Fibroblast of skin of scalp (primary cell): ENCODE measurements at regions not wholly inside any gene's neighbourhood (a gene's known extent, or its start where the extent isn't known, plus 50 kb on each side); places are given as distances from the start of the nearest gene placed in this dataset.

Experiments used
- DNase-seq: peaks from one replicate; pipeline ENCODE4 v3.0.0-alpha.2; 2013

DNA sequence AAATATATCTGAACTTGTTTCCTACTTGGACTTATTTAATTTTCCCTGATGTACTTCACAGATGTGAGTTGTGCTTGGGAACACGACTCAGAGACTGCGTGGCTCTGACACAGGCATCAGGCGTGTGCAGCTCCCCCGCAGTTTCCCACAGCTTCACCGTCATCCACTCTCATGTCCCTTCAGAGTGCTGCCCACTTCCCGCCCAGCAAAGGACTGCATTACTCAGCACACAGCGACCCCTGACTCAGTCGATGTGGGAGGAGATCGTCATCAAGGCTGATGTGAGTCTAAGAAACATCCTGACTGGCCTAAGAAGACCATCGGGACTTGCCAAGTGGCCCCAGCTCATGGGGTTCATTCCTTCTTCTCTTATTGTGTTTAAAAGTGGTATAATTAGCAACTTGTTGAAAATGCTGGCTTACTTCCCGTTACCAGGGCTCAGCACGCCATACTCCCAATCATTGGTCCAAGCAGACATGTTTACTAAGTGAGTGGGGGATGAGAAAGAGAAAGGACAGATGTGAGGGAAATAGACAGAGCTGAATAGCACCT, 539.4 kb upstream of the JARID2 start:
- peak; percentile 95 for DNase-seq

DNA sequence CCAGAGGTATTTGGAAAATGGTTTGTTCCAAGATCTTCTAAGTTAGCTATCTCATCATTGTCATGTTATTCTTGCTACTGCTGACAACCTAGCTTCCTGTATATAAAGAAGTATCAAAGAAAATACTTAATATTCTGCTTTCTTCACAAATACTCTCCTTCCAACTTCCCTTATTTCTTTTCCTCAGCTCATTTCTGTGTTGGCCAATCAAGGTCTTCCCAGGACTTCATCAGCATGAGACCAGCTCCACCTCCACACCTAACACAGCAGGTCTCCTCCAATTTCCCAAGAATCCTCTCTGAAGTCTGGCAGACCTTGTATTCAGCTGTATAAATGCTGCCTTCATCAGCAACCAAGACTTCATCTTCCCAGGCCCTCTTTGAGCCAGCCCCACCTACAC, 538.6 kb upstream of the JARID2 start:
- no peak for DNase-seq

DNA sequence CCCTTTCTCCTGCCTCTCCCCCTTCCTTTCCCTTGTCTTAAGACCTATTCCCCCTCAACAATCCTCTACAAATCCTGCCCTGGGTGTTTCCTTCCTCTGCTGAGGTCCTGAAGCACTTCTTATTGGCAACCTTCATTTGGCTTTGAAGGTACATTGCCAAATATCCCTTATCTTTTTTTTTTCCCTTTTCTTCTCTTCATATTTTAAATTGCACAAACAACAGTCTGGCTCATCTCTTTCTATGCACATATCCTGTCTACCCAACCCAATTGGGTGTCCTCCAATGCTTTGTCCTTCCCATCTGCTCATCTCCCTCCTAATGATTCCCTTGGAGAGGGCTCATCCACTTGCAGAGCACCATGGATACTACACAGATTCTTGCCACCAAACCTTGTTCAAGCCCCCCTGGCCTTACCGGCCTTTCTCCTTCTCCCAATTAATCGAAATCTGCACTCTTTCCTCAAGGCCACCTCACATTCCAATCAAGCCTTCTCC, 537.9 kb upstream of the JARID2 start:
- no peak for DNase-seq

DNA sequence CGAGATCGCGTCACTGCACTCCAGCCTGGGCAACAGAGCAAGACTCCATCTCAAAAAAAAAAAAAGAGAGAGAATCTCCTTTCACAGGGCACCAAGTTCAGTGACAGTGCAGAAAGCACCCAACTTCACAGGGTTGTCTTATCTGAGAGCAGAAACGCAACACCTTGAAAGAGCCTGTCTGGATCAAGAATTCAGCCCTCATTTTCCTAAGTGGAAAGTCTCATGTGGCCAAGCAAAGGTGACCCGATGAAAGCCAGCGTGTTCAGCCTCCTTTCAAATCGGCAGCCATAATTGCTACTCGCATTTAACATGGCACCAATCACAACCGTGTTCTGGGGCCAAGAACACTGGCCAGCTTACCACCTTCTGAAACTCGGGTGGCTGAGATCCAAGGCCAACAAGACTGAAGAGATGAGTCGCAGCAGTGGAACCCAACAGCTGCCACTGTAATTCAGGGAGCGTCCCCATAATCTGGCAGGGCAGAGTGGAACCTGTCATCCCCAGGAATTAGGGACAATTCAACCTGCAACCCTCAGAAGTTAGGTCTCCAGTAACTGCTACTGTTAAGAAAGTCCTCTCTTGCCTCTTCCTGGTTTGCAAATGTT, 536.7 kb upstream of the JARID2 start:
- peak; percentile 45 for DNase-seq

DNA sequence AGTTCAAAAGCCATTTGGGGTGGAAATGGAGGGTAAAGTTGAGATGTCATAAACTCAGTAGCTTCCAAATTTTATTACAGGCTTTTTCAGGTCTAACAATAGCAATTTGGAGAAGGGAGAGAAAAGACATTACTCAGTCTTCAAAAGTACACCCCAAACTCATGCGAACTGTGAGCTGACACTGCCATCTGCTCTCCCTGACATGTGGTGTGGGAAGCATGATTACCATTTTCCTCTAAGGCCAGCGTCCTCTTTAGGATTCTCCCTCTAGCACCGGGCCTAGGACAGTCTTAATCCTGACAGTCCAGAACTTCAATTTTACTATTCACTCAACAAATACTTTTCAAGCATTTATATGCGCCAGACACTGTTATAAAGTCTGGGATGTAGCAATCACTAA, 536.0 kb upstream of the JARID2 start:
- DNase-seq, result no peak

DNA sequence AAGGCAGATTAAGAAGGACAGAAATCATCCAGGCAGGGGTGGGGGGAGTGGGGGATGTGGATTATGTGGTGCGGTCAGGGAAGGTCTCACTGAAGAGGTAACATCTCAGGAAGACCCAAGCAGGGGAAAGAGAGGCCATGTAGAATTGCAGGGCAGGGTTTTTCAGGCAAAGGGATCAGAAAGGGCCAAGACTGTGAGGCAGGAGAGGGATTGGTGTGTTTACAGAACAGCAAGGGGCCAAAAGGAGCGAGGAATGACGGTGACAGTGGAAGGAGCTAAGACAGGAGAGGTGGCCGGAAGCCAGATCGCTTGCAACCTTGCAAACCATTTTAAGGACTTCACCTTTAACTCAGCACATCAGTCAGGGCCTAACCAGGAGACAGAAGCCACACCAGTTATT, 535.4 kb upstream of the JARID2 start:
- no peak for DNase-seq

DNA sequence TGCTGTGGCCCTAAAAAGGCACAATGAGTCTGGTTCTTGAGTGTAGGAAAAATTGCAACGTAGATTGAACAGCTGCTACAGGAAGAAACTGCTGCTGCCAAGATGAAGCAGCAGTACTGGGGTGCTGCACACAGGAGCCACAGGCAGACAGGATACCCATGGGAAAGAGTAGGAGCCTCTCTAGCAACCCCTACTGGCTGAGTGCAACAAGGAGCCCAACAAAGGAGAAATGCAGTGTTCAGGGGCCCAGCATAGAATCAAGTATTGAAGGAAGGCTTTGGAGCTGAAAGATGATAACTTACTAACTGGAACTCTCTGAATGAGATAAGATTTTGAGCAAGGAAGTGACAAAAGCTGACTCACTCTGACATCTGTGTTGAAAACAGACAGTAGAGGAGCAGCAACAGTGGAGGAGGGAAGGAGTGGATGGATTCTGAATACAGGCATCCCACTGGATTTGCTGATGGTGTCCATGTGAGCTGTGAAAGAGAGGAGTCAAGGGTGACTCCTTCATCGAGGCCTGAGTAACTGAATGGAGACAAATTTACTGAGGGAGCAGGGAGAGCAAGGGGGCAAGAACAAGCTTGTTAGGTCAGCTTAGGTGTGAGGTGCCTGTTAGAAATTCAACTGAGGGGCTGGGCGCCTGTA, 534.7 kb upstream of the JARID2 start:
- DNase-seq, result peak; percentile 73

DNA sequence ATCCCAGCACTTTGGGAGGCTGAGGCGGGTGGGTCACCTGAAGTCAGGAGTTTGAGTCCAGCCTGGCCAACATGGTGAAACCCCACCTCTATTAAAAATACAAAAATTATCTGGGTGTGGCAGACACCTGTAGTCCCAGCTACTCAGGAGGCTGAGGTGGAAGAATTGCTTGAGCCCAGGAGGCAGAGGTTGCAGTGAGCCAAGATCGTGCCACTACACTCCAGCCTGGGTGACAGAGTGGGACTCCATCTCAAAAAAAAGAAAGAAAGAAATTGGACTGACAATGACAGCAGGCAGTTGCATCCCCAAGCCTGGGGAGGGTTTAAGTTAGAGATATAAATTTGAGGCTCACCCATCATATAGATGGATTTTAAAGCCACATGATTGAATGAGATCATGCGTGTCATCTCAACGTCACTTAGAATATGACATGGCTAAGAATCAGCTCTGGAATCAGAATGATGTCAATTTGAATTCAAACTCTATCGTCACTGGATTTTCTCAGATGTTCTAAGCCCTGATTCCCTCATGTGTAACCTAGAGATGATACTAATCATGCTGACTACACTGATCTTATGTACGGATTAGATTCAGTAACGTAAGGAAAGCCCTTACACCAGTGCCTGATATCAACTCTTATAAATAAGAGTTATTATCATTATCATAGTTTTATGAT, 534.0 kb upstream of the JARID2 start:
- DNase-seq, result no peak

DNA sequence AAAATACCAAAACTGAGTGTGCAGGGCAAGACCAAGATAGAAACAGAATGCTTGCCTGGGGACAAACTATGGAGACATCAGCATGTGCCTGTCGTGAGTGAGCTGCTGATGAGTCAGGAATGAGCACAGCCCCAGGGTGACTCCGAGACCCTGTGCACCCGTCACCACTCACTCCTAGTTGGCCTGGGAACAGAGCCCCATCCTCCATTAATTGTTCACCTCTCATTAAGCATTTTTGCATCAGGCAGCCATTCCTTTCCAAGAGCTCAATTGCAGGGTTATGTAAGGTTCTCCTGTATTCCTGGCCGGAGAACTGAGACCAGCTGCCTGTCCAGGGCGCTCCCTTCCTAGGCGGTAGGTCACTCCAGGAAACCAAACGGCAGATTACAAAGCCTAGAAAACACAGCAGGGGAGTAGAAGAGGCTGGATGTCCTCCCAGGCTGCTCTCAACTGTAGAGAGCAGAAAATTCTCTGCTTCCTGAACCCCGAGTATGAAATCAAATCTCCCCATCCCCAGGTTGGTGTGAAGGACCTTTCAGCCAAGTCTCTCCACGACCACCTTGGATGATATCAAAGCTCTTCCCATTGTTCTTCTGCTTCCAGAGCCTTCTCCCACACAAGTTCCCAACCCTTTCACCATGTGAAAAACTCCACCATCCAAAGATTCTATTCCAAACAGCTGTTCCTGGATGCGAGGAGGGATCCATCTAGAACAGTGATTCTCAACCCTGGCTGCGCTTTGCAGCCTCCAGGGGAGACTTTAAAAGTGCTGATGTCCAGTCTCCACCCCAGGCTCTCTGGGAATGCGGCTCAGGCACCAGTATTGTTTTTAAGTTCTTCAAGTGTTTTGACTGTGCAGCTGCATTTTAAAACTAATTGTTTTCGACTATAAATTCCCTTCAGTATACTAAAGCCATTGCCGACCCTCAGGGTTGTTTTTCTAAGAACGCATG, 532.6 kb upstream of the JARID2 start:
- DNase-seq, result peak; percentile 78

DNA sequence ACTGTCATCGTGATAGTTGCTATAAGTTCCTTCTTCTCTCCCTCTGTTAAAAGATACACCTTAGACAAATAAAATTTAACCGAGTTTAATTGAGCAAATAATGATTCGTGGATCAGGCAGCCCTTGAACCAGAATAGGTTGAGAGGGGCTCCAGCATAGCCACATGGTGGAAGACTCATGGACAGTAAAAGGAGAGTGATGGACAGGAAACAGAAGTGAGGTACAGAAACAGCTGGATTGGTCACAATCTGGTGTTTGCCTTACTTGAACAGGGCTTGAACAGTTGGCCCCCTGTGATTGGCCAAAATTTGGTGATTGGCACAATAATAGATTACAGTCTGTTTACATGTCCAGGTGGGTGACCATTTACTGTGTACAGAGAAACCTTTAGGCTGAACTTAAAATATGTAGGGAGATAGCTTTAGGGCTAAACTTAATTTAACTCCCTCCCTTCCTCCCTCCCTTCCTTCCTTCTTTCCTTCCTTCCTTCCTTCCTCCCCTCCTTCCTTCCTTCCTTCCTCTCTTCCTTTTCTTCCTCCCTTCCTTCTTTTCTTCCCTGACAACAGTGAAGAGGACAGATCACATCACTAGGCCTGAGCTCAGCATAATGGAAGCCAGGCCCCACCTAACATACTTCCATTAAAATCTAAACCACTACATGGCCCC, 531.8 kb upstream of the JARID2 start:
- DNase-seq, result no peak

DNA sequence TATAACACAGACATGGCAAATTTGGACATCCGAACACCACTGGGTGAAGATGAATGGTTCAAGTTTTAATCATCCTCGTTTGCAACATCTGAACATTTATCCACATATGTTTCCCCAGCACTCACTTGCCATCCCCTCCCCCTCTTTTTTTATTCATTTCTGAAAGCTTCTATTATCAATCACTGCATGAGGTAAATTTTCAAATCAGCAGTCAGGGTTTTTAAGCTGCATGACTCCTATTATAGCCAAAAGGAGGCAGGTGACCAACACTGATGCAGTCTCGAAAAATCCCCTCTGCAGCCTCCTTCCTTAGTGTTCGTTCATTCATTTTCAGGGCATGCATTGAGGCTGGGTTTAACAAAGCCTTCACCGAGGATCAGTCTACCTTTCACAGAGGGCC, 530.8 kb upstream of the JARID2 start:
- DNase-seq, result no peak

DNA sequence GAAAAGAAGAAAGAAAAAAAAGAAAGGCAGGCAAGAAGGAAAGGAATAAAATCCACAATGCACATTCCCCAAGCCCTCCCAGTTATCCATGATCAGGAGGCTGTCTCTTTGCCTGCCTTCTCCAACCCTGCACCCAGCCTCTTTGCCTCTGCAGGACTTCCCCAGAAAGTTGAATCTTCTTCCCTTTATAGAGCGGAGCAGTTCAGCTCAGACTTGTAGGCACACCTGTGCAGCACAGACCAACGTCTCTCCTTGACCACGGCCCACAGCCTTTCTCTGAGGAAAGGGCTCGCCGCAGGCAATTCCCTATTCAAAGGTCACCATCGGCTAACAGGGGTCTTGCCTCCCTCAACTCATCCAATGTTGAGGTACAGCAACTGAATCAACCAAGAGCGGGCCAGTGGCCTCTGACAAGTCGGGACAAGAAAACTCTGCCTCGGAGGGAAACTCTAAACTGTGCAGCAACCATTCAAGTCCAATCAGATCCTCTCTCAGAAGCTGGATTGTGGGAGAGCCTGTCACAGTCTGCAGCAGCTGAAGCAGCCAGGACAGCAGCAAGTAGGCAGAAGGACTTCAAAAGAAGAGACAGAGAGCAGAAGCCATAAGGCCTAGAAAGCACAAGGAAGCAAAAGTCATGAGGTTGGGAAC, 529.2 kb upstream of the JARID2 start:
- no peak for DNase-seq

DNA sequence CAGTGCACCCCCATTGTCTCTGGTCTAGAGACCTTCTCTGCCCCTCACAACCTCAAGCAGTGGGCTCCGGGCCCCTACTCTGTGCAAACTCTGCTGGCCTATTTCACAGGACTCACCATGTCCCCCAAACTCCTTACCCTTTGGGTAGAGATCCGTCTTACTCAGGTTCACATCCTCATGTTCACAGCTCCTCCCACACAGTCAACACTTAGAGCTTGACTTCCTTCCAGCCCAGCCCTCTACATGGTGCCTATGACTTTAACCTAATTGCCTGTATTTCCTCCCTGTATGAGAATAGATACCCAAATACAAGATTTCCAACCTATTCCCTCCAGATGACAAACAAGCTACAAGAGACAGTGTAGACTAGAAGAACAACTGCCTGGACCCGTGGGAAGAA, 528.6 kb upstream of the JARID2 start:
- no peak for DNase-seq

DNA sequence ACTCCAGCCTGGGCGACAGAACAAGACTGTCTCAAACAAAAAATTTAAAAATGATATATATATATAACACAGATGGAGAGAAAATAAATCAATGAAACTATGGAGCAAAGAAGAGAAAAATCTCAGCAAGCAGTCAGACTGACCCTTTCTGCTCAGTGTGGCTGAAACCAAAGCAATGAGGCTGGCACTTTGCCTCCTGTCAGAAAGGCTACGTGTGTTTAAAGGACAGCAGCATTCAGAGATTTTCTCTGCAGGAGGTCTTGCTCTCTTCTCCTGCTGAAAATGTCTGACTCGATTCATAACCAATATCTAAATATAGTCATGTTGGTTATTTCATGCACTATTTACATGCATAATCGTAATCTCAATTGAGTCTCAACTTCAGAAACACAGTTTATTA, 527.0 kb upstream of the JARID2 start:
- DNase-seq, result peak; percentile 49

DNA sequence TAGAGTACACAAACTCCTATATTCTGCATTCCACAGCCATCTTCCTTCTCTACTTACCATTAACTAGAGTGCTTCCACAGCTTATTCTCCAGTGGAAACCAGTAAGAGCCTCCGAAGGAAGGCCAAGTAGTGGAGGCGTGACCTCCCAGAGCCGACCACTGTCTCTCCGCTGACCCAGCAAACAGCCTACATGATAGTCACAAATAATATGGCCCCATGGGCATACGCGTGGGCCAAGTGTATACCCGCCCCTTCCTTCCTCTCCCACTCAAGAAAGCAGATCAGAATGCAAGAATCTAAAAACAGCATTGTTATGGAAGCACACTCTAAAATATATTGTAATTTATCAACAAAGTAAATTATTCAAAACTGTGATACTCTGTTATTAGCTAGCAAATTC, 526.6 kb upstream of the JARID2 start:
- no peak for DNase-seq

DNA sequence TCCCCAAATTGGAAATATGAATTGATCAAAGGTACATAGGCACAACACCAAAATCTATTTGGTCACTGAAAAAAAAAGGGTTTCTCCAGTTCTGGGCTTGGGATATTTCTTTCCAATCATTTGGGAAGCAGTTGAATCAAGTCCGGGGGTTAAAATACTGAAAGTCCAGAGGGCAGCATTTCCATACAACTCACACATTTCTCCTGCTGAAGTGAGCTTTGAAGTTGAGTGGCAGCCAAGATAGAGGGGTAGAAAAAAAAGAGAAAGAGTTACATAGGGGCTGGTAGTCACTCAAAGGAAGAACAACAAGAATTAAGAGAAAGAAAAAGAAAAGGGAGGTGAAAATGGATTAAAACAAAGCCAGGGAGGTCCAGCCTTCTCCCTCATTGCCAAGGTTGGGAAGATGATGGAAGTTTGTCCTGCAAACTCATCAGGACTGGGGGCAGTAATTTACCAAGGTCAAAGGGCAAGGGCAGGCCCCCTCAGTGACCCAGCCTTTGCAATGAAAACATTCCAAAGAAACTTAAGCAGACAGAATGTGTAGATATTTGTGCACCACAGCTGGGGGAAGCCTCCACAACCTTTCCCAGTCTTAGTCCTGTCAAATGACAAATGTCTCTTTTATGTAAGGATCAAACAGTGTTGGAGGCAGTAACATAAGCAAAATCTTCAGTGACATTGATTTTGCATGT, 525.3 kb upstream of the JARID2 start:
- no peak for DNase-seq

DNA sequence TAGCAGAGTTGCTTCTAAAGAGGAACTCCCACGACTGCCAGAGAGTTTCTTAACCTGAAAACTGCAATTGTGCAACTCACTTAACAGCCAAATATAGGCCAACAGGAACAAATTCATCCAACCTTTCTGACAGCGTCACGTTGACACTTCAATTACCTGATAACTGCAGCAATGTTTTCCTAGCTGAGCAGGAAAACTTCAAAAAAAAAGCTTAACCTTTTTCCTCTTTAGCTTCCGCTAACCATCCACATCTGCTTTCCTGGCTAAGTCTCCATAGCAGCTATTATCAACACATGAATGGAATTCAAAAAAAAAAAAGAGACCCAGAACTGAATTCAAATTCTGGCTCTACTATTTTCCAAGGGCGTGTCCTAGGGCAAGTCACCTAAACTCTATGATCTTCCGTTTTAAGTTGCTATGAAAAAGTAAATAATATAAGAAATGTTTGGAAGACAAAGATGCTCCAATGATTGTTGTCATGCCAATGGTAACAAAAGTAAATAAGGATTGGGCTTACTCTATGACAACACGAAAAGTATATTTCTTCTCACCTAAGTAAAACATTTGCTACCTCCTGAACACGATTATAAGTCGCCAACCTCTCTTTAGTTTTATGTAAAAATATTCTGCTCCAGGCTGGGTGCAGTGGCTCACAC, 524.6 kb upstream of the JARID2 start:
- no peak for DNase-seq

DNA sequence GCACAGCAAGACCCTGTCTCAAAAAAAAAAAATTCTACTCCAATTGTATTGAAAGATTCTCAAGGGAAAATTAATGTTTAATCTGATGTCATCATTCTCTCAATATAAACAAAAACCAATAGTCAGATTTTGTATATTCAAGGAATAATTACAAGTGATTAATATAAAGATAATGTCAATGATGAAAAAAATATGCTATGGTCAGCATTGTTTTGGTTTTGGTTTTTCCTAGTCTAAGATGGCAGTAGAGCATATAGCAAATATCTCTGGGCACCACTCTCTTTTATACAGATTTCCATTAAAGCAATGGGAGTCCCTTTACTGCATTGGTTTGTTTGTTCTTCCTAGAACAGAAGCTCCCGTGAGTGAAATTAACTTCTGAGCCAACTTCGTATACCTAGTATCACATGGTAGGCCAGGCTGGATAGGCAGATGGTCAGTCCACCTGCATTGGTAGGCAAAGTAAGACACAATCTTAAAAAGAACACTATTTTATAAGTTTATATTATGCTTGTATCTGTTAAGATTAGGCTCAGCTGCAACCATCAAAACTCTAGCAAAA, 523.8 kb upstream of the JARID2 start:
- no peak for DNase-seq

DNA sequence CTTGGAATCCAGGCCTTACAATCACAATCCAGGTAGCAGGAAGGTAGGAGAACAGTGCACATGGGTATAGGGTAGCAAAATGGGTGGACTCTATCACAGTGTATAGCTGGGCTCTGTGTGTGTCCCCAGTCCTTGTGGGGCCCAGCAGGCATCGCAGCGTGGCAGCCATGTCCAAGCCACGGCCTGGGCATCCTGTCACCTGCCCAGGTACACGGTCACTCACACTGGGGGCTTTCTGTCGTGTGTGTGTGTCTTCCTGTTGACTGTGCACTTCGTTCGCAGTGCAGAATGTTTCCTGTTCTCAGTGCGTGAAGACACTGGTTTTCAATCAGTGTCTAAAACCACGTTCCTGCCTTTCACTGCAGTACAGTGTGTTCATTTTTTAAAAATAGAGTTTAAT, 523.2 kb upstream of the JARID2 start:
- no peak for DNase-seq

DNA sequence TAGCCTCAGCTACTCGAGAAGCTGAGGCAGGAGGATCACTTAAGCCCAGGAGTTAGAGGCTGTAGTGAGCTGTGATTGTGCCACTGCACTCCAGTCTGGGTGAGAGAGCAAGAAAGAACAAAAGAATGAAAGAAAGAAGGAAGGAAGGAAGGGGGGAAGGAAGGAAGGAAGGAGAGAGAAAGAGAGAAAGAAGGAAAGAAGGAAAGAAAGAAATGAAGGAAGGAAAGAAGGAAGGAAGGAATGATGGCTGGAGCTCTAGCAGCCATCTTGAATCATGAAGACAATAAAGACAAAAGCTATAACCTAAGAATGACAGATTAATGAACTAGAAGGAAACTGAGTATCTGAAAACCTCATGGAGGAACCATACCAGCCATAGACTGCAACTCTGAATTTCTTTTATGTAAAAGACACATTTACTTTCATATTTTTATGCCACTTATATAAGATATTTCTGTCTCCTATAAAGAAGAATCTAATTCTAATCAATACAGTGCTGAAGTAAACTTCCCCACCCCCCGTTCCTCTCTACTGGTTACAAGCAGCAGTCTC, 522.3 kb upstream of the JARID2 start:
- DNase-seq, result no peak
